ENCODE measurements at regions not wholly inside any gene's neighbourhood (a gene's known extent, or its start where the extent isn't known, plus 50 kb on each side); places are given as distances from the start of the nearest gene placed in this dataset.

DNA sequence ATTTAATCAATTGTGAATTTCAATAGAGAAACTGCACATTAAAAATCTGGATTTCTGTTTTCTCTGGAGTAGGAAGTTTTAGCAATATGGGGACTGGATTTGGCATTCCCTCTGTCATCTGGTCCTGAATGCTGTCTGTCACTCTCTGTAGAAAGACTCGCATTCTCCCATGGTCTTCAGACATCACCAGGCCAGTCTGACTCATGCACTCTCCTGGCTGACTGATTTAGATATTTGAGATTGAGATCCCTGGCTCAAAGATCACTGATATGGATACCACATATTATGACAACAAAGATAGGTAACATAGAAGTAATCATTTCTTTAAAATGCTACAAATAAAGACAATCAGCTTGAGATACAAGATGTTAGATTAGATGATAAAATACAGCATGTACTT is 524.5 kb downstream of the GALC start:
- H3K4me1 ChIP-seq (ENCODE audit: control insufficient read depth in 4 of 4, insufficient read depth in 4 of 4, low read length in 3 of 4), result no peaks in the 10 kb centered on the region
- no peak for DNase-seq (ENCODE audit: low spot score)
- no peaks in the 10 kb centered on the region for H3K27me3 ChIP-seq (ENCODE audit: control insufficient read depth in 4 of 4, insufficient read depth in 4 of 4, low read length in 3 of 4)
- H3K27ac ChIP-seq (ENCODE audit: low read depth in 1 of 2, low read length in 2 of 2), result no peak overlapping the region
- peaks cover 0 to 2% (median 0%) of the 10 kb centered on the region in 4 donors for H3K9me3 ChIP-seq (ENCODE audit: control insufficient read depth in 4 of 4, low read length in 3 of 4)
- no peaks in the 10 kb centered on the region for H3K36me3 ChIP-seq (ENCODE audit: control insufficient read depth in 4 of 4, insufficient read depth in 3 of 4, low read depth in 1 of 4, low read length in 3 of 4)
- H3K9ac ChIP-seq (ENCODE audit: low read depth in 1 of 2, low read length in 2 of 2), result no peak overlapping the region
- no peak overlapping the region for H3K4me3 ChIP-seq (ENCODE audit: low read depth in 1 of 3, low read length in 3 of 3)
- TF ChIP-seq NR2F2 (IDR thresholded peaks at IDR 0.05) (no peak), FOXA1 (IDR thresholded peaks at IDR 0.05) (no peak), RAD21 (IDR thresholded peaks at IDR 0.05) (no peak), JUND (IDR thresholded peaks at IDR 0.05) (no peak)
- 79% methylated on average over 1 of the region's 1 CpG for WGBS

DNA sequence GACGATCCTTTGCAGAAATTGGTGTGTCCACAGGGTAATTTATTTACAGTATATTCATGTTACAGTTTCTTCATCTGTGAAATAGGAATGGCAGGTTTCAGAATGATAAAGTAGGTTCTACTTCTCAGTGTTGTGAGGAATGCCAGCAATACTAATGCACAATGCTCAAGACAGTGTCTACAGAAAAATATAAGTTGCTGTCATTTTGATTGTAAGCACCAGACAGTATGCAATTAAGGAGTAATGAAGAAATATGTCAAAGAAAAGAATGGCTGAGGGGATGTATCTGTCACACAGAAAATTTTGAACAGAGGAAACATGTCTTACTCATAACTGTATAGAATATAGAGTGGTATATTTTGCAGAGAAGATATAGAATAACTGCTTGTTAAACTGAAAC is 525.4 kb downstream of the GALC start:
- Histone ChIP-seq H3K36me3 (ENCODE audit: control insufficient read depth in 4 of 4, insufficient read depth in 3 of 4, low read depth in 1 of 4, low read length in 3 of 4) (no peaks in the 10 kb centered on the region), H3K27me3 (ENCODE audit: control insufficient read depth in 4 of 4, insufficient read depth in 4 of 4, low read length in 3 of 4) (no peaks in the 10 kb centered on the region), H3K4me1 (ENCODE audit: control insufficient read depth in 4 of 4, insufficient read depth in 4 of 4, low read length in 3 of 4) (no peaks in the 10 kb centered on the region), H3K9me3 (ENCODE audit: control insufficient read depth in 4 of 4, low read length in 3 of 4) (peaks cover 0 to 2% (median 0%) of the 10 kb centered on the region in 4 donors), H3K27ac (ENCODE audit: low read depth in 1 of 2, low read length in 2 of 2) (no peak overlapping the region), H3K9ac (ENCODE audit: low read depth in 1 of 2, low read length in 2 of 2) (no peak overlapping the region), H3K4me3 (ENCODE audit: low read depth in 1 of 3, low read length in 3 of 3) (no peak overlapping the region)
- DNase-seq (ENCODE audit: low spot score), result no peak
- 65% methylated on average over 1 of the region's 1 CpG for WGBS
- TF ChIP-seq RXRA (IDR thresholded peaks at IDR 0.05) (no peak), YY1 (IDR thresholded peaks at IDR 0.05) (no peak), FOXA1 (IDR thresholded peaks at IDR 0.05) (no peak), JUND (IDR thresholded peaks at IDR 0.05) (no peak), RAD21 (IDR thresholded peaks at IDR 0.05) (no peak), REST (IDR thresholded peaks at IDR 0.05) (no peak), EGR1 (IDR thresholded peaks at IDR 0.05; ENCODE audit: low read depth in 2 of 2) (no peak), HNF4G (IDR thresholded peaks at IDR 0.05) (no peak), GABPA (IDR thresholded peaks at IDR 0.05 in 1 of 2, conservative IDR thresholded peaks at IDR 0.05 in 1 of 2) (no peak)
- TF ChIP-seq, protein P1, sequence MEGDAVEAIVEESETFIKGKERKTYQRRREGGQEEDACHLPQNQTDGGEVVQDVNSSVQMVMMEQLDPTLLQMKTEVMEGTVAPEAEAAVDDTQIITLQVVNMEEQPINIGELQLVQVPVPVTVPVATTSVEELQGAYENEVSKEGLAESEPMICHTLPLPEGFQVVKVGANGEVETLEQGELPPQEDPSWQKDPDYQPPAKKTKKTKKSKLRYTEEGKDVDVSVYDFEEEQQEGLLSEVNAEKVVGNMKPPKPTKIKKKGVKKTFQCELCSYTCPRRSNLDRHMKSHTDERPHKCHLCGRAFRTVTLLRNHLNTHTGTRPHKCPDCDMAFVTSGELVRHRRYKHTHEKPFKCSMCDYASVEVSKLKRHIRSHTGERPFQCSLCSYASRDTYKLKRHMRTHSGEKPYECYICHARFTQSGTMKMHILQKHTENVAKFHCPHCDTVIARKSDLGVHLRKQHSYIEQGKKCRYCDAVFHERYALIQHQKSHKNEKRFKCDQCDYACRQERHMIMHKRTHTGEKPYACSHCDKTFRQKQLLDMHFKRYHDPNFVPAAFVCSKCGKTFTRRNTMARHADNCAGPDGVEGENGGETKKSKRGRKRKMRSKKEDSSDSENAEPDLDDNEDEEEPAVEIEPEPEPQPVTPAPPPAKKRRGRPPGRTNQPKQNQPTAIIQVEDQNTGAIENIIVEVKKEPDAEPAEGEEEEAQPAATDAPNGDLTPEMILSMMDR (IDR thresholded peaks at IDR 0.05; ENCODE audit: low read depth, low read length, missing input control), result no peak
- TF ChIP-seq, protein P2, sequence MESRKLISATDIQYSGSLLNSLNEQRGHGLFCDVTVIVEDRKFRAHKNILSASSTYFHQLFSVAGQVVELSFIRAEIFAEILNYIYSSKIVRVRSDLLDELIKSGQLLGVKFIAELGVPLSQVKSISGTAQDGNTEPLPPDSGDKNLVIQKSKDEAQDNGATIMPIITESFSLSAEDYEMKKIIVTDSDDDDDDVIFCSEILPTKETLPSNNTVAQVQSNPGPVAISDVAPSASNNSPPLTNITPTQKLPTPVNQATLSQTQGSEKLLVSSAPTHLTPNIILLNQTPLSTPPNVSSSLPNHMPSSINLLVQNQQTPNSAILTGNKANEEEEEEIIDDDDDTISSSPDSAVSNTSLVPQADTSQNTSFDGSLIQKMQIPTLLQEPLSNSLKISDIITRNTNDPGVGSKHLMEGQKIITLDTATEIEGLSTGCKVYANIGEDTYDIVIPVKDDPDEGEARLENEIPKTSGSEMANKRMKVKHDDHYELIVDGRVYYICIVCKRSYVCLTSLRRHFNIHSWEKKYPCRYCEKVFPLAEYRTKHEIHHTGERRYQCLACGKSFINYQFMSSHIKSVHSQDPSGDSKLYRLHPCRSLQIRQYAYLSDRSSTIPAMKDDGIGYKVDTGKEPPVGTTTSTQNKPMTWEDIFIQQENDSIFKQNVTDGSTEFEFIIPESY (IDR thresholded peaks at IDR 0.05), result no peak
- TF ChIP-seq, protein P3, sequence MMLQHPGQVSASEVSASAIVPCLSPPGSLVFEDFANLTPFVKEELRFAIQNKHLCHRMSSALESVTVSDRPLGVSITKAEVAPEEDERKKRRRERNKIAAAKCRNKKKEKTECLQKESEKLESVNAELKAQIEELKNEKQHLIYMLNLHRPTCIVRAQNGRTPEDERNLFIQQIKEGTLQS (IDR thresholded peaks at IDR 0.05), result no peak
- TF ChIP-seq, protein P4, sequence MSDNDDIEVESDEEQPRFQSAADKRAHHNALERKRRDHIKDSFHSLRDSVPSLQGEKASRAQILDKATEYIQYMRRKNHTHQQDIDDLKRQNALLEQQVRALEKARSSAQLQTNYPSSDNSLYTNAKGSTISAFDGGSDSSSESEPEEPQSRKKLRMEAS (IDR thresholded peaks at IDR 0.05), result no peak
